Trophoblast cell (in vitro differentiated cells and primary cell): ENCODE measurements at regions not wholly inside any gene's neighbourhood (a gene's known extent, or its start where the extent isn't known, plus 50 kb on each side); places are given as distances from the start of the nearest gene placed in this dataset.

Experiments used
- DNase-seq, 2 donors: peaks; one replicate each; pipeline ENCODE4 v3.0.0-alpha.2; 2016
- H2AFZ ChIP-seq: 2 replicates; pipeline ENCODE4 v1.6.1; 2013; ENCODE audit warnings: low read length, moderate library complexity, mild to moderate bottlenecking; ENCODE audit not compliant: insufficient read depth, poor library complexity
- H2AK5ac ChIP-seq: 2 replicates; pipeline ENCODE4 v1.6.1; 2013; ENCODE audit warnings: mild to moderate bottlenecking, low read length
- H2BK120ac ChIP-seq: 2 replicates; pipeline ENCODE4 v1.6.1; 2013; ENCODE audit warnings: low read length, mild to moderate bottlenecking, moderate library complexity; ENCODE audit not compliant: insufficient read depth, poor library complexity
- H2BK12ac ChIP-seq: 2 replicates; pipeline ENCODE4 v1.6.1; 2013; ENCODE audit warnings: mild to moderate bottlenecking, low read length, moderate library complexity
- H2BK5ac ChIP-seq: 2 replicates; pipeline ENCODE4 v1.6.1; 2013; ENCODE audit warnings: low read length, low read depth, moderate library complexity, mild to moderate bottlenecking; ENCODE audit not compliant: poor library complexity
- H3K14ac ChIP-seq: 2 replicates; pipeline ENCODE4 v1.6.1; 2013; ENCODE audit warnings: mild to moderate bottlenecking, low read length
- H3K18ac ChIP-seq: 2 replicates; pipeline ENCODE4 v1.6.1; 2013; ENCODE audit warnings: mild to moderate bottlenecking, low read length
- H3K23ac ChIP-seq: 2 replicates; pipeline ENCODE4 v1.6.1; 2013; ENCODE audit warnings: low read length
- H3K27ac ChIP-seq: 2 replicates; pipeline ENCODE4 v1.5.1; 2013; ENCODE audit warnings: low read depth, mild to moderate bottlenecking, inconsistent platforms, low read length, moderate library complexity
- H3K27me3 ChIP-seq: 2 replicates; pipeline ENCODE4 v1.6.1; 2013; ENCODE audit warnings: inconsistent platforms, mild to moderate bottlenecking, low read length, moderate library complexity; ENCODE audit not compliant: insufficient read depth
- H3K36me3 ChIP-seq, 2 experiments: 1 replicate in 1 of 2; 2 replicates in 1 of 2; pipeline ENCODE4 v1.6.1; 2013; ENCODE audit warnings: low read length in 2 of 2, mild to moderate bottlenecking in 2 of 2, moderate library complexity in 1 of 2; ENCODE audit not compliant: insufficient read depth in 2 of 2, control insufficient read depth in 1 of 2
- H3K4ac ChIP-seq: 2 replicates; pipeline ENCODE4 v1.6.1; 2013; ENCODE audit warnings: low read depth, mild to moderate bottlenecking, low read length, moderate library complexity
- H3K4me1 ChIP-seq, 2 experiments: 1 replicate in 1 of 2; 2 replicates in 1 of 2; pipeline ENCODE4 v1.6.1; 2013; ENCODE audit warnings: low read length in 2 of 2, mild to moderate bottlenecking in 2 of 2, moderate library complexity in 1 of 2; ENCODE audit not compliant: insufficient read depth in 2 of 2, control insufficient read depth in 1 of 2
- H3K4me2 ChIP-seq: 2 replicates; pipeline ENCODE4 v1.6.1; 2013; ENCODE audit warnings: inconsistent platforms, mild to moderate bottlenecking, low read length, moderate library complexity
- H3K4me3 ChIP-seq: 2 replicates; pipeline ENCODE4 v1.5.1; 2013; ENCODE audit warnings: mild to moderate bottlenecking, low read depth, low read length, inconsistent platforms
- H3K79me1 ChIP-seq: one replicate; pipeline ENCODE4 v1.6.1; 2013; ENCODE audit warnings: low read length
- H3K79me2 ChIP-seq: 2 replicates; pipeline ENCODE4 v1.6.1; 2013; ENCODE audit warnings: low read length, mild to moderate bottlenecking; ENCODE audit not compliant: control insufficient read depth, insufficient read depth, poor library complexity
- H3K9ac ChIP-seq: 2 replicates; pipeline ENCODE4 v1.6.1; 2013; ENCODE audit warnings: mild to moderate bottlenecking, low read length
- H3K9me3 ChIP-seq: 2 replicates; pipeline ENCODE4 v1.6.1; 2013; ENCODE audit warnings: low read depth, mild to moderate bottlenecking, control low read depth, inconsistent platforms, low read length; ENCODE audit not compliant: insufficient read depth
- H4K12ac ChIP-seq: 2 replicates; pipeline ENCODE4 v1.6.1; 2013; ENCODE audit warnings: low read depth, mild to moderate bottlenecking, low read length, moderate library complexity
- H4K8ac ChIP-seq: 2 replicates; pipeline ENCODE4 v1.6.1; 2013; ENCODE audit warnings: low read depth, mild to moderate bottlenecking, low read length, moderate library complexity
- H4K91ac ChIP-seq: one replicate; pipeline ENCODE4 v1.6.1; 2013; ENCODE audit warnings: low read depth, mild to moderate bottlenecking, low read length, moderate library complexity
- WGBS: extraction: QIAGEN DNeasy Blood & Tissue Kit; methylation state at CpG from one replicate; pipeline ENCODE4 v1.1.7; 2013; ENCODE audit warnings: missing lambda C conversion rate; ENCODE audit not compliant: insufficient read length, insufficient coverage; ENCODE audit errors: extremely low coverage; 5-methylcytosine and 5-hydroxymethylcytosine counted together

- H3K9ac ChIP-seq: no peak overlapping the region
- no peak overlapping the region for H2BK12ac ChIP-seq
- no peak overlapping the region for H3K18ac ChIP-seq
- H2AFZ ChIP-seq: no peak overlapping the region
- no peak overlapping the region for H3K4me3 ChIP-seq
- no peak overlapping the region for H3K4me2 ChIP-seq
- H3K9me3 ChIP-seq: no peaks in the 10 kb centered on the region
- no peak overlapping the region for H2BK5ac ChIP-seq
- no peaks in the 10 kb centered on the region for H3K27me3 ChIP-seq
- no peaks in the 10 kb centered on the region for H3K36me3 ChIP-seq
- no peak overlapping the region for H4K12ac ChIP-seq
- H3K14ac ChIP-seq: no peak overlapping the region
- no peaks in the 10 kb centered on the region for H3K4me1 ChIP-seq
- no peak overlapping the region for H2AK5ac ChIP-seq
- no peak for DNase-seq
- H4K91ac ChIP-seq: no peak overlapping the region
- no peak overlapping the region for H3K27ac ChIP-seq
- H3K79me2 ChIP-seq: no peaks in the 10 kb centered on the region
- no peak overlapping the region for H2BK120ac ChIP-seq
- no CpG with 5 or more reads among the region's 1 CpG for WGBS
- H4K8ac ChIP-seq: no peak overlapping the region
- no peak overlapping the region for H3K4ac ChIP-seq
- no peaks in the 10 kb centered on the region for H3K79me1 ChIP-seq
- no peak overlapping the region for H3K23ac ChIP-seq
These were observed 608.8 kb downstream of the PCDH7 start for GRCh38 chr4:31328932-31329331.

GRCh38 chr4:31334086-31334910, 614.1 kb downstream of the PCDH7 start:
- H2BK120ac ChIP-seq: no peak overlapping the region
- no peak overlapping the region for H3K14ac ChIP-seq
- H2AK5ac ChIP-seq: no peak overlapping the region
- H3K18ac ChIP-seq: no peak overlapping the region
- no peak overlapping the region for H3K9ac ChIP-seq
- no peak overlapping the region for H2BK12ac ChIP-seq
- no peak overlapping the region for H3K27ac ChIP-seq
- no peak for DNase-seq
- no peak overlapping the region for H2BK5ac ChIP-seq
- H3K4me2 ChIP-seq: no peak overlapping the region
- H3K4me3 ChIP-seq: no peak overlapping the region
- no peaks in the 10 kb centered on the region for H3K79me2 ChIP-seq
- no peak overlapping the region for H3K23ac ChIP-seq
- no peaks in the 10 kb centered on the region for H3K9me3 ChIP-seq
- no peak overlapping the region for H4K91ac ChIP-seq
- H3K4me1 ChIP-seq: no peaks in the 10 kb centered on the region
- no peaks in the 10 kb centered on the region for H3K27me3 ChIP-seq
- no peak overlapping the region for H4K8ac ChIP-seq
- no peak overlapping the region for H3K4ac ChIP-seq
- H3K36me3 ChIP-seq: no peaks in the 10 kb centered on the region
- no CpG with 5 or more reads among the region's 2 CpGs for WGBS
- no peaks in the 10 kb centered on the region for H3K79me1 ChIP-seq
- no peak overlapping the region for H4K12ac ChIP-seq
- H2AFZ ChIP-seq: no peak overlapping the region

- no peak overlapping the region for H3K27ac ChIP-seq
- no peaks in the 10 kb centered on the region for H3K27me3 ChIP-seq
- H3K23ac ChIP-seq: no peak overlapping the region
- H3K79me1 ChIP-seq: no peaks in the 10 kb centered on the region
- no peak overlapping the region for H3K9ac ChIP-seq
- no peak overlapping the region for H4K8ac ChIP-seq
- no peak overlapping the region for H3K4me3 ChIP-seq
- H3K4me2 ChIP-seq: no peak overlapping the region
- H3K36me3 ChIP-seq: no peaks in the 10 kb centered on the region
- no peak overlapping the region for H2AK5ac ChIP-seq
- no peak overlapping the region for H3K4ac ChIP-seq
- H2AFZ ChIP-seq: no peak overlapping the region
- no peak overlapping the region for H3K14ac ChIP-seq
- H2BK5ac ChIP-seq: no peak overlapping the region
- no peaks in the 10 kb centered on the region for H3K4me1 ChIP-seq
- no peak overlapping the region for H4K12ac ChIP-seq
- H3K18ac ChIP-seq: no peak overlapping the region
- H3K9me3 ChIP-seq: no peaks in the 10 kb centered on the region
- H3K79me2 ChIP-seq: no peaks in the 10 kb centered on the region
- no peak overlapping the region for H2BK12ac ChIP-seq
- no peak overlapping the region for H2BK120ac ChIP-seq
- no peak overlapping the region for H4K91ac ChIP-seq
- no peak for DNase-seq
These were observed 617.8 kb downstream of the PCDH7 start for GRCh38 chr4:31338000-31338399.

- H2BK12ac ChIP-seq: no peak overlapping the region
- no peak overlapping the region for H3K27ac ChIP-seq
- no peak overlapping the region for H2BK5ac ChIP-seq
- H3K4ac ChIP-seq: no peak overlapping the region
- H2BK120ac ChIP-seq: no peak overlapping the region
- no peak overlapping the region for H3K4me3 ChIP-seq
- no peaks in the 10 kb centered on the region for H3K79me1 ChIP-seq
- H3K14ac ChIP-seq: no peak overlapping the region
- no peak overlapping the region for H3K4me2 ChIP-seq
- no peak for DNase-seq
- no peak overlapping the region for H2AFZ ChIP-seq
- H2AK5ac ChIP-seq: no peak overlapping the region
- H3K79me2 ChIP-seq: no peaks in the 10 kb centered on the region
- H3K4me1 ChIP-seq: no peaks in the 10 kb centered on the region
- no CpG with 5 or more reads among the region's 4 CpGs for WGBS
- no peak overlapping the region for H3K18ac ChIP-seq
- H3K9ac ChIP-seq: no peak overlapping the region
- H3K9me3 ChIP-seq: no peaks in the 10 kb centered on the region
- H4K8ac ChIP-seq: no peak overlapping the region
- H3K27me3 ChIP-seq: no peaks in the 10 kb centered on the region
- H4K91ac ChIP-seq: no peak overlapping the region
- no peak overlapping the region for H4K12ac ChIP-seq
- no peaks in the 10 kb centered on the region for H3K36me3 ChIP-seq
- no peak overlapping the region for H3K23ac ChIP-seq
These were observed 621.6 kb downstream of the PCDH7 start for GRCh38 chr4:31341601-31342359.
